Ascending aorta (tissue), 2 donors: ENCODE measurements at regions not wholly inside any gene's neighbourhood (a gene's known extent, or its start where the extent isn't known, plus 50 kb on each side); places are given as distances from the start of the nearest gene placed in this dataset.

ENCODE experiments used
- DNase-seq, 2 donors: peaks; one replicate each; pipeline ENCODE4 v3.0.0-alpha.2; 2019; ENCODE audit warnings: low spot score in 2 of 2
- H3K27ac ChIP-seq, 2 donors: fragments of 200-600 bp; sonication (generic); one replicate each; pipeline ENCODE4 v1.5.1; 2016 to 2017; ENCODE audit warnings: mild to moderate bottlenecking in 1 of 2
- H3K27me3 ChIP-seq: fragments of 200-600 bp; sonication (generic); one replicate; pipeline ENCODE4 v1.5.1; 2017
- H3K36me3 ChIP-seq, 2 donors: fragments of 200-600 bp; sonication (generic); one replicate each; pipeline ENCODE4 v1.5.1; 2016
- H3K4me1 ChIP-seq, 2 donors: fragments of 200-600 bp; sonication (generic); one replicate each; pipeline ENCODE4 v1.5.1; 2016 to 2017; ENCODE audit warnings: mild to moderate bottlenecking in 1 of 2
- H3K4me3 ChIP-seq, 2 donors: fragments of 200-600 bp; sonication (generic); one replicate each; pipeline ENCODE4 v1.5.1; 2016 to 2017; ENCODE audit warnings: mild to moderate bottlenecking in 1 of 2
- H3K9me3 ChIP-seq, 2 donors: fragments of 200-600 bp; sonication (generic); one replicate each; pipeline ENCODE4 v1.5.1; 2016
- intact Hi-C: fragments of 100-400 bp; cut with DNase I; formaldehyde crosslinking; loops from one replicate; pipeline ENCODE4 v1.15.1; 2023
- TF ChIP-seq, protein P1 (sequence below), 3 experiments: fragments of 200-600 bp in 2 of 3; fragments of 450-650 bp in 1 of 3; sonication (generic) in 2 of 3; IDR thresholded peaks; one replicate each; pipeline ENCODE4 v1.5.1; 2016 to 2019; ENCODE audit warnings: antibody characterized with exemption in 3 of 3, mild to moderate bottlenecking in 1 of 3, moderate library complexity in 1 of 3

DNA sequence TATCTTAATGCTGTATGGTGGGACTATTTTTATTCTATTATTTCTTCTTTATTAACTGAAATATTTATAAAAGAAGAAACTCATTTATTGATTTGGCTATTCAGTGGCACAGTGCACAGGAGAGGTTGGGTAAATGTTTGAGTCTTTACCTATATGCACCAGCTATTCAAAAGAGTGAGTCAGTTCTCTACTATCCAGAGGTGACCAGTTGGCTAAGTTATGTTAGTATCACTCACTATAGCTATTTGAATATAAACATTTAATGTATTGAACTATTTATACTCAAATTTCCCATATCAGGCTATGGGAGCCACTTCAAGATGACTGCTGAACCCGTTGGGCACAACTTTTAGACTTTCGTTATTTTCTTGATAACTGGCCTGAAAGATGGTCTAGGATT, 106.1 kb upstream of the VEGFC start:
- H3K4me3 ChIP-seq, result no peak overlapping the region
- TF ChIP-seq, protein P1, sequence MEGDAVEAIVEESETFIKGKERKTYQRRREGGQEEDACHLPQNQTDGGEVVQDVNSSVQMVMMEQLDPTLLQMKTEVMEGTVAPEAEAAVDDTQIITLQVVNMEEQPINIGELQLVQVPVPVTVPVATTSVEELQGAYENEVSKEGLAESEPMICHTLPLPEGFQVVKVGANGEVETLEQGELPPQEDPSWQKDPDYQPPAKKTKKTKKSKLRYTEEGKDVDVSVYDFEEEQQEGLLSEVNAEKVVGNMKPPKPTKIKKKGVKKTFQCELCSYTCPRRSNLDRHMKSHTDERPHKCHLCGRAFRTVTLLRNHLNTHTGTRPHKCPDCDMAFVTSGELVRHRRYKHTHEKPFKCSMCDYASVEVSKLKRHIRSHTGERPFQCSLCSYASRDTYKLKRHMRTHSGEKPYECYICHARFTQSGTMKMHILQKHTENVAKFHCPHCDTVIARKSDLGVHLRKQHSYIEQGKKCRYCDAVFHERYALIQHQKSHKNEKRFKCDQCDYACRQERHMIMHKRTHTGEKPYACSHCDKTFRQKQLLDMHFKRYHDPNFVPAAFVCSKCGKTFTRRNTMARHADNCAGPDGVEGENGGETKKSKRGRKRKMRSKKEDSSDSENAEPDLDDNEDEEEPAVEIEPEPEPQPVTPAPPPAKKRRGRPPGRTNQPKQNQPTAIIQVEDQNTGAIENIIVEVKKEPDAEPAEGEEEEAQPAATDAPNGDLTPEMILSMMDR (IDR thresholded peaks at IDR 0.05), result no peak
- no peaks in the 10 kb centered on the region for H3K4me1 ChIP-seq
- intact Hi-C loops, result no loop called here
- H3K36me3 ChIP-seq, result no peaks in the 10 kb centered on the region
- H3K27me3 ChIP-seq, result no peaks in the 10 kb centered on the region
- no peaks in the 10 kb centered on the region for H3K9me3 ChIP-seq
- DNase-seq, result no peak
- no peak overlapping the region for H3K27ac ChIP-seq

DNA sequence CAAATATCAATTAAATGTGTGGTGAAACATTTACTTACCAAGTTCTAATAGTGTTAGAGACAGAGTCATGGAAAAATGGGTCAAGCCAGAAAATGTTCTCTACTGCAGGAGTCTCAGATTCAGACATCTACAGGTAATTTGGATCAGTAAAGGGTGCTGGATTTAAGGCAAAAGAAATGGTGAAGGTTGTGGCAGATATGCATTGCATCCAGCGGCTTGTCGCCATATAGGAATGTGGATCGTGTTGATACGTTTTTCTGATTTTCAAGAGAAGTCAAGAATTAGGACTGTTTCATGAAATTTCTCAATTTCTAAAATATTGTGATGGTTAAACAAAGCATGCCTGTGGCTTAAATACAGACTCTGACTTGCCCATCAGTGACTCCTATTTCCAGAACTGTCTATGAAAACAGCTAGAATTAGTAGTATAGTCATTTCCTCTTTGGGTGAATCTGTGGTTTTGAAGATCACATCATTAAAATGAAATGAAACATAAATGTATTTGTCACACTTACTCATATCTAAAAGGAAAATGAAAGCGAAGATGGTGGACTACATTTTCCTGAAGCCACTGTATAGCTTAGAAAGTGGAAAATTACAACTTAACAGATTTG, 110.1 kb upstream of the VEGFC start:
- H3K4me1 ChIP-seq, result no peaks in the 10 kb centered on the region
- no peak overlapping the region for H3K4me3 ChIP-seq
- H3K27ac ChIP-seq, result no peak overlapping the region
- H3K9me3 ChIP-seq, result no peaks in the 10 kb centered on the region
- DNase-seq, result no peak
- TF ChIP-seq, protein P1 (IDR thresholded peaks at IDR 0.05), result no peak
- no peaks in the 10 kb centered on the region for H3K27me3 ChIP-seq
- H3K36me3 ChIP-seq, result no peaks in the 10 kb centered on the region
- intact Hi-C loops, result no loop called here

DNA sequence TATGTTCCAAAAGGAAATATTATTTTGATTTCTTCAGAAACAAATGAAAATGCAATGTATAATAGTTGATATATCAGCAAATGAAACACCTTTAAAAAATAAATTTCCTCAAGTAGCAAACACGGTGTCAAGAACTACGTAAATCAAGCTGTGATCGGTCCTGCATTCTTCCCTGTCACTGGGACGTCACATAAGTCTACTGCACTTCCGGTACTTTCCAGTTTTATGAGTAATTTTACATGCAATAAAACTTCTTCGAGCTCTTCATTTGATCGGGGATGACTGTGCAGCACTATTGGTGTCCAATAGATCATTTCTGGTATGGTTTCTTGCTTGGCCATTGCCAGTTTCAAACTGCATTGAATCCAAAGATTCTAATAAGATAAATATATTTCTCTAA, 114.0 kb upstream of the VEGFC start:
- Histone ChIP-seq H3K4me1 (no peaks in the 10 kb centered on the region), H3K27ac (no peak overlapping the region), H3K9me3 (no peaks in the 10 kb centered on the region), H3K36me3 (no peaks in the 10 kb centered on the region), H3K4me3 (no peak overlapping the region), H3K27me3 (no peaks in the 10 kb centered on the region)
- intact Hi-C loops, result no loop called here
- no peak for DNase-seq
- TF ChIP-seq, protein P1 (IDR thresholded peaks at IDR 0.05), result no peak

DNA sequence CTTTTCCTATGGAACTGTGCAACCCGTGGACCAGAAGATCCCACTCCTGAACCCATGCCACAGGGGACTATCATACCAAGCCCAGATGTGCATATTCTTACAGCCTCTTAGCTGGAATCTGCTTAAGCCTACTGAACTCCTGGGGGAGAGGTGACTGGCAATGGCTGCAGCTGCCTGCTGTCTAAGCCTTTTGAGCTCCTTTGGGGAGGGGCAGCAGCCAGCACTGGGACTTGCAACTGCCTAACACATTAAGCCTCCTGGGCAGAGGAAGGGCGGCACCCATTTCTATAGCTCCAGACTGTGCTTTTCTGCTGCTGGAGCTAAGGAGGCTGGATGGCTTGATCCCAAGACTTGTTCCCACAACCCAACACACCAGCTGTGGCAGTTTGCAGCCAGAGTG, 117.9 kb upstream of the VEGFC start:
- intact Hi-C loops, result no loop called here
- TF ChIP-seq, protein P1 (IDR thresholded peaks at IDR 0.05), result no peak
- no peak for DNase-seq
- no peaks in the 10 kb centered on the region for H3K27me3 ChIP-seq
- H3K4me1 ChIP-seq, result no peaks in the 10 kb centered on the region
- H3K9me3 ChIP-seq, result no peaks in the 10 kb centered on the region
- H3K27ac ChIP-seq, result no peak overlapping the region
- no peak overlapping the region for H3K4me3 ChIP-seq
- H3K36me3 ChIP-seq, result no peaks in the 10 kb centered on the region

DNA sequence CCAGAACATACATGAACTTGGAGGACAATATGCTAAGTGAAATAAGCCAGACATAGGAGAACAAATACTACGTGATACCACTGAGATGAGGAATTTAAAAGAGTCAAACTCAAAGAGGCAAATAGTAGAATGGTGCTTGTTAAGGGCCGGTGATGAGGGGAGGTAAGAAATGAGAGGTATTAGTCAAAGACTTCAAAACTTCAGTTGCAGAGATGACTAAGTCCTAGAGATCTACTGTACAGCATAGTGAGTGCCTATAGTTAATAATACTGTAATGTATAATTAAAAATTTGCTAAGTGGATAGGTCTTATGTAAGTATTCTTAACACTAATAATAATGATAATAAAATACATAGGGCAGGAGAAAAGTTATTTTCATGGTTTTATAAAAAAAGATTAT, 126.9 kb upstream of the VEGFC start:
- TF ChIP-seq, protein P1 (IDR thresholded peaks at IDR 0.05), result no peak
- Histone ChIP-seq H3K4me1 (no peaks in the 10 kb centered on the region), H3K36me3 (no peaks in the 10 kb centered on the region), H3K27ac (no peak overlapping the region), H3K9me3 (peaks cover 0 to 7% of the 10 kb centered on the region in 2 donors), H3K27me3 (no peaks in the 10 kb centered on the region), H3K4me3 (no peak overlapping the region)
- intact Hi-C loops, result no loop called here
- no peak for DNase-seq

DNA sequence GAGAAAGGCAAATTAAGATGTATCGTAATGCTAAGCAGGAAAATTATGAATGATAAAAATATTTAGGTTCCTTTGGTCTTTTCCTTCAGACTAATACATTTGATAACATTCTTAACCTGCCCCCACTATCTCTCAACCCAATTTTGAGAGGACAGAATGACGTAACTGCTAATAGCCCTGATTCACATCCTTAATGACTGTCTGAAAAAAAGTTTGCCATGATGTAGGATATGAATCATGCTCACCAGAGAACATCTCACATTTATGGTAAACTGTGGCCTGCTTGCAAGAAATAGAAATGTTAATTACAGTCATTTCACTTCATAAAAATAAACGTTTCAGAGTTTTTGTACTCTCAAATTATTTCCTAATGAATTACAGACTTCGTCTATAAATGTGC, 128.0 kb upstream of the VEGFC start:
- Histone ChIP-seq H3K27ac (no peak overlapping the region), H3K4me3 (no peak overlapping the region), H3K27me3 (no peaks in the 10 kb centered on the region), H3K9me3 (peaks cover 0 to 7% of the 10 kb centered on the region in 2 donors), H3K4me1 (no peaks in the 10 kb centered on the region), H3K36me3 (no peaks in the 10 kb centered on the region)
- no peak for DNase-seq
- TF ChIP-seq, protein P1 (IDR thresholded peaks at IDR 0.05), result no peak
- intact Hi-C loops, result no loop called here
